SU-DHL-6 (cell line): ENCODE measurements at regions not wholly inside any gene's neighbourhood (a gene's known extent, or its start where the extent isn't known, plus 50 kb on each side); places are given as distances from the start of the nearest gene placed in this dataset.

Source experiments
- EZH2phosphoT487 ChIP-seq: fragments of 200-600 bp; sonication (generic), shearing (Covaris generic); conservative IDR thresholded peaks from 2 replicates; pipeline ENCODE4 v1.6.1; 2018; ENCODE audit warnings: mild to moderate bottlenecking, antibody characterized with exemption, low read length, moderate library complexity, mixed read lengths
- TF ChIP-seq, protein P1 (sequence below): fragments of 200-600 bp; sonication (generic); IDR thresholded peaks from one replicate; pipeline ENCODE4 v1.5.1; 2017; ENCODE audit warnings: antibody characterized with exemption, mild to moderate bottlenecking, low read length, moderate library complexity; ENCODE audit not compliant: insufficient read depth, poor library complexity, severe bottlenecking

DNA sequence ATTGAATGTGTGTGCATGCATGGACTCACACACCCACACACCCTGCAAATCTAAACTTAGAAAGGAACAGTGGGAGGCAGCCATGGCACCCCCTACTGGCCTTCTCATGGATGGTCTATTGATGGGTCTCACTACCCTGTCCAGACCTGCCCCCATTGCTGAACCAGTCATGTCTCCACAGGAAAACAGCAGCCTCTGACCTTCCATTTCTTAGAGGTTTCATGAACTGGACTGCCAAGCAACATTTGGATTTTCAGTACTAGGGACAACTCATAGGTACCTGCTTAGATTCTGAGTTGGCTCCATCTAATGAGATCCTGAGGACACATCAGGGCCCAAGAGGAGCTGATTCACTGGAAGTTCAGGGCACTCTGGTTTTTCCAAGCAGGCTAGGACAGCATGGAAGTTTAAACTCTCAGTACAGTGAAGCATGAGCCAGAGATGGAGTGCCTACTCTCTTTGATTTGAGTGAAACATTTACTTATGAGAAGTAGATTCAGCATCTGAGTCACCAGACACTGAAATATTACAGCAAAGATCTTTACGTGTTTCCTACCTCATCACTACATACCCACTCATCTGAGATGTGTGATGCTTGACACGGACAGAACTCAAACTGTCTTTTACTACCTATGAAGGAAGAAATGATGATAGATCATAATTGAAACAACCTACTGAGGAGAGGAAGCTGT is 98.9 kb upstream of the PLEKHG7 start:
- TF ChIP-seq, protein P1, sequence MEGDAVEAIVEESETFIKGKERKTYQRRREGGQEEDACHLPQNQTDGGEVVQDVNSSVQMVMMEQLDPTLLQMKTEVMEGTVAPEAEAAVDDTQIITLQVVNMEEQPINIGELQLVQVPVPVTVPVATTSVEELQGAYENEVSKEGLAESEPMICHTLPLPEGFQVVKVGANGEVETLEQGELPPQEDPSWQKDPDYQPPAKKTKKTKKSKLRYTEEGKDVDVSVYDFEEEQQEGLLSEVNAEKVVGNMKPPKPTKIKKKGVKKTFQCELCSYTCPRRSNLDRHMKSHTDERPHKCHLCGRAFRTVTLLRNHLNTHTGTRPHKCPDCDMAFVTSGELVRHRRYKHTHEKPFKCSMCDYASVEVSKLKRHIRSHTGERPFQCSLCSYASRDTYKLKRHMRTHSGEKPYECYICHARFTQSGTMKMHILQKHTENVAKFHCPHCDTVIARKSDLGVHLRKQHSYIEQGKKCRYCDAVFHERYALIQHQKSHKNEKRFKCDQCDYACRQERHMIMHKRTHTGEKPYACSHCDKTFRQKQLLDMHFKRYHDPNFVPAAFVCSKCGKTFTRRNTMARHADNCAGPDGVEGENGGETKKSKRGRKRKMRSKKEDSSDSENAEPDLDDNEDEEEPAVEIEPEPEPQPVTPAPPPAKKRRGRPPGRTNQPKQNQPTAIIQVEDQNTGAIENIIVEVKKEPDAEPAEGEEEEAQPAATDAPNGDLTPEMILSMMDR, result no peak
- no peak for TF ChIP-seq EZH2phosphoT487
